Stimulated activated CD4-positive, alpha-beta T cell treated with anti-CD3 and anti-CD28 coated beads, Interleukin-2, amount 100 ng/mL, for 48 hours (primary cell): ENCODE measurements at regions not wholly inside any gene's neighbourhood (a gene's known extent, or its start where the extent isn't known, plus 50 kb on each side); places are given as distances from the start of the nearest gene placed in this dataset.

Experiments
- DNase-seq, 2 donors: peaks; one replicate each; pipeline ENCODE4 v3.0.0-alpha.2; 2020

DNA sequence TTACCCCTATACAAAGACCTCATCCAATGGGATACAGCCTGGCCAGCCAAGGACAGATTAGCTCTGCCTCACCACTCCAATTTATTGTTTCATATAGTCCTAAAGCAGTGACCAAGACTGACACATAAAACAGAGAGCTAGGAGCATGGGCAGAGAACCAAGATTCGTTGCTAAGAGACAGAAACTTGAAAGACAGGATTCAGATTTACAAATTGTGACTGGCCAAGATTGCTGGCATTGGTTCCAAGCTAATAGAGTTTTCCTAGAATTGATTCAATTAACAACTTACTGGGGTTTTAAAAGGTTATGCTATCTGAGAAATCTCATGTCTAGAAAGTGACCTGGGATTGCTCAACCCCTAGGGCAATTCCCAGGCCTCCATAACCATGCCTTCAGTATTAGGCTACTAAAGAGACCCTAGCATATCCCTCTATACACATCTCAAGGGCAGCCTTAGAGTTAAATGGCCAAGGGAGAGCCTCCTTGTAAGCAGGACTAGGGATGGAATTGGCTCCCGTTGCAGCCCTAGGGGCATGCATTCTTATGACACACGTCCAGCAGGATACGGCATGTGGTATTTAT, 75.6 kb downstream of the ICOS start:
- DNase-seq, result no peak

- DNase-seq, result no peak
These were observed 78.7 kb downstream of the ICOS start for GRCh38 chr2:204015118-204015843.

DNA sequence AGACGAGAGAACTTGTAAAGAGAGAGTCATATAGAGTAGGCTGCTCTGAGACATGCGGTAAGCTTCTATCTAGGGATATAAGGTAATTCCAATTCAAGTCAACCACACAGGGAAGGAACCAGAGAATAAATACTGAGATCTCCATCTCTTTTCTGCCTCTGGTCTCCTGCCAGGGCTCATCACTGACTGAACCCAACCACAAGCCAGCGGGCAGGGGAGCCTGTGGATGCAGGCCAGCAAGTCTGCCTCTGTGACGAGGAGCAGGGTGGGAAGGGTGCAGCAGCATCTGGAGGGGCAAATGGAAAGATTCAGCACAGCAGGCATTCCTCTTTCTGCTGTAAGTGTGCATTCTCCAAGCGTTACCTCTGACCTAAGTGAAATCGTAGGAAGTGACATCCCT, 82.2 kb downstream of the ICOS start:
- no peak for DNase-seq

DNA sequence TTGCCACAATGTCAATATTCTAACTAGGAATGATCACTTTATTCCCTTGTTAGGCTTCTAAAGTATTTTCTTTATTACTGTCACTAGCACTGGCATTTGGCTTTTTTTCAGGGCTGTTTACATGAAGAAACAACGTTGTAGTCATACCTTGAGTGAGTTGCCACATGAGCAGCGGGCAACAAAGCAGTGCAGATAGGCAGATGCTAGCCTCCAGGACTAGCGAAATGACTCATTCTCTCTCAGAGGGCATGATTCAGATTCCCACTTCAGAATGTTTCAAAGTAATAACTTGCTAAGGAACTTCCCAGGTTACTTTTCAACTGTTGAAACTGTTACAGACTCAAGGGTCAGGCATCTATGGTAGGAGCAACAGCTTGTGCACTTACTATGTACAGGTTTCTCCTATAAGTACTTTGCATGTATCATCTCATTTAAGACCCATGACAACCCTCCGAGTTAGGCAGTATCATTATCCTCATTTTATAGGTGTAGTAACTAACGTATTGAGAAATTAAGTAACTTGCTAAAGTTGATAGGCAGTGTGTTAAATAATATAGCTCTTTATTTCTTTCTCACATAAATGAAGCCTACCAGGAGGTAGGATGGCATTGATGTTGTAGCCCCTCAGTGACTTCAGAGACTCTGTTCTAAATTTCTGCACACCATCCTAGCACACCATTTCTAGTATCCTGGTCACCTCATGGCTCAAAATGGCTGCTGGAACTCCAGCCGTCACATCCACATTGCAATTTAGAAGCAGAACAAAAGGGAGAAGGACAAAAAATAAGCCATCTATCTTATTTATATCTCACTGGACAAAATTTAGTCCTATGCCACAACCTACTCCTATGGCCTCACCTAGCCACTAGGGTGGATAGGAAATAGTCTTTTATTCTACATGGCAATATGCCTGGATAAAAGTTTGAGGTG, 83.3 kb downstream of the ICOS start:
- DNase-seq, result peak; percentile 43 to 54

DNA sequence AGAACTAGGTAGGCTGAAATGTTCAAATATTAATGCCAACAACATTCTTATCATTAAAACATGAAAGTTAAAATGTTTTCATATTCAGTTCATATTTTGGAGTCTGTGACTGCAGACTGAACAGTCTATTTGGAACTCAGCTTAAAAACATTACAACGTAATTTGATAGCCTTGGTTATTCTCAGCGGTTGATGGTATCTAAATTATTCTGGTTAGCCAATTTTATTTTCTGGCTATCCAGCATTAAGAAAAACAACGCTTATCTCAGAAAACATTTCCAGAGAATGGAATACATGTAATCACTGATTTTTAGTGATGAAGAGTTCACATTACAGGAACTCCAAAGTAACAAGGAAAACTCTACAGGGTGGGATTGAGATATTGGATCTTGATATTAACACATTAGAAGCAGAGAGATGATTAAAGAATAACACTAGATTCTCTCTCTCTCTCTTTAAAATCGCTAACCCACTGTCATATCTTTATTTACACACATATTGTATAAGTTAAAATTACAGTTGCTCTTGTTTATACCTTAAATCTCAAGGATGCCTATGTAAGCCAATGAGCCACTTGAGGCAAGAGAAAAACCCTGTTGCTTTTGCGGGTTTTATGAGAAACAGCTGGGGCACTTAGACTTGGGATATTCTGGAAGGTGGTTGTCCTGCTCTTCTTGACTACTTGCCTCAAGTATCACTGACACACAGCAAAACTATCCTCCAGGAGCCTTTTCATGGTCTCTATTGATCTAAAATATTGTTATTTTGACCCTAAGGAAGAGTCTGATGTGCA, 84.9 kb downstream of the ICOS start:
- DNase-seq, result no peak

DNA sequence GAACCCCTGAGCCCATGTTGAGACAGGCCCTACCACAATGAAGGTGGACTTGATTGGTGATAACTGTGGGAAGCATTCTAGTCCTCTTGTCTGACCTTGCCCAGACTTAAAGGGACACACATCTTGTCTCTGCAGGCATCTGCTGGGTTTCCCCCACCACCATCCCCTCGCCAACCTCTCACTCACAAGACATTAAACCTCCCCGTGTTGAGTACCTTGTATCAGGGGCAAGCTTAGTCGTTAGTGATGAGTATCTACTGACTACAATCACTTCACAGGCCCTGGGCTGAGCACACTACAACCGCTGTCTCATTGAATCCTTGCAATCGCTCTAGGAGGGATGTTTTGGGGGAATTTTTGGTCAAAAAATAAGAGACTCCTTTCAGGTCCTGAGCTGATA, 86.0 kb downstream of the ICOS start:
- no peak for DNase-seq

DNA sequence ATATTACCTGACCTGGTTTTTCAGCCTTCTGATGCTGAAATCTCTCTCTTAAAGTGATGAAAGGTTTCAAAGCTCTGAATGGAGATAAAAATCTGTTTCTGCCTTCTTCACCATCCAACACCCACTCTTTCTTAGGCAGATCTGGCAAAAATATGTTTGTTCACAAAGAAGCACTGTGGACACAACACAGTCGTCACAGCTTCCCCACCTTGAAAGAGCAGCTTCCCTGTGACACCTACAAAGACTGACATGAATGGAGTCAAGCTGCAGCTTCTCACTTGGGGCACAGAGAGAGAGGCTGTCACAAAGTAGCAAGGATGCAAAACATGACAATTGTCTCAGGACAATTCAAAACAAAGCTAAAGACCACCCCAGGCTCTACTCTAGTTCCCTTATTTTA, 86.5 kb downstream of the ICOS start:
- no peak for DNase-seq

- no peak for DNase-seq
These were observed 87.9 kb downstream of the ICOS start for GRCh38 chr2:204024503-204024902.

DNA sequence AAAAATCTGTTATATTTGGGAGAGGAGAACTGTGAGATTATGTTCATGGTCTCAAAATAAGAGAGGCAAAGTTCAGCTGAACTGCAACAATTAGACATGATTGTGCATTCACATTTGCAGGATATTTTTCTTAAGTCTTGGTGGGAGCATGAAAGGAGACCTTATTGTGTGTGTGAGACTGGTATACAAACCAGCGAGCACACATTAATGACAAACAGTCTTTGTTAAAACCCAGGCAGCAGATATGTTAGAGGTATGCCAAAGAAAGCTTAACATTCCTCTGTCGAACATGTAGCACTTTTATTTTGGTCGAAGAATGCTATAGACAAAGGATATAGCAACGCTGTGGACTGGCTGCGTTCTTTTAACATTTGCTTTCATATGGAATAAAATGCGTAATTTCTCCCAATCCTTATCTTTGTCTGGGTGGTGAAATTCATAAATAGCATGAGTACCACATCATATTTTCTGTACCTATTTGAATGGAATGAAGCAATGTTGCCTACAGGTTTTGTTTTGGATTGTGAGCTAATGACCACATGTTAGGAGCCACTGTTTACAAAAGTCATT, 88.4 kb downstream of the ICOS start:
- no peak for DNase-seq

DNA sequence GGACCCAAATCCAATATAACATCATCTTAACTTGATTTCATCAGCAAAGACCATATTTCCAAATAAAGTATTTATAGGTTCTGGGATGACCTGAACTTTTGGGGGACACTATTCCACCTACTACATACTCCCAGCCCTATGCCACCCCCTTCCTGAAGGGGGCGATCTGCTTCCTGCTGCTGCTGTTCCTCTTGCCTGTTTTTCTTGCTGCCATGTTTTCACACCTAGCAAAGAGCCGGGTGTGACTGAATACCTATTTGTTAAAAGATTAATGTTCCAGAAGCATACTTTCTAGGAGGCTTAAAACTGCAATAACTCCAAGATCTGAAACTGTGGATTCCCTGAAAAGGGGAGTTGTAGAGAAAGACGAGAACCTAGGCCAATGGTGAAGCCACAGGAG, 89.7 kb downstream of the ICOS start:
- no peak for DNase-seq

DNA sequence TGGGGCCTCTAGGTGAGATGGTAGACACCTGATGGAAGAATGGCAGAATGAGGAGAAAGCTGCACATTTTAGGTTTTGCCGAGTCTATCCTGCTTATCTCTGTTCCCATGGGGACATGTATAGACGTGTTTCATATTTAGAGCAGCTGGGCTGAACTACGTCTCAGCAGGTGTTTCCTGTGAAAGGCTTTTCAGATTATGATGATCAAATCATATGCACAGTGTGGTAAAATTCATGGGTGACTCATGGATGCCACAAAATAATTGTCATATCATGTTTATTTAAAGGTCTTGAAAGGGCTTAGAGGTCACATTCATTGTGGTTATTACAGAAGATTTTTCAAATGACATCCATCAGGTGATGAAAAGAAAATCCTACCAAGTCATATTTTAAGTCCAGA, 90.5 kb downstream of the ICOS start:
- no peak for DNase-seq

GRCh38 chr2:204030322-204030721, 93.8 kb downstream of the ICOS start:
- DNase-seq, result no peak

DNA sequence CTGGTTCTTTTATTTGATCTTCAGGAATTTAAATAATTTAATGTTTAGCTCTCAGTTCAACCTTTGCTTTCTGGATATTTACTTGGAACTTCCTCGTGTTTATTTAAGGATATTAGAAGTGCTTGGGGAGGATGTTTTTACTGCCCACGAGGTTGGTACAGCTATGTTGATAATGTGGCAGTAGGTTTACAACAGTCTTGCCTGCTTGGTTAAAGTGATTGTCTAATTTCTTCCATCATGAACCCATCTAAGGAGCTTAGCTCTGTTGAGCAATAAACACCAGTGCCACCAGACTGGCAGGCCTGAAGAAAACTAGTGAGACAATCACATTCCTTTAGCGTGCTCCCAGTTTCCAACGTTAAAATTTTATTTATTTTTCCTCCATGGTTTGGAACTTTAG, 94.5 kb downstream of the ICOS start:
- no peak for DNase-seq

GRCh38 chr2:204032301-204032700, 95.7 kb downstream of the ICOS start:
- DNase-seq, result no peak

DNA sequence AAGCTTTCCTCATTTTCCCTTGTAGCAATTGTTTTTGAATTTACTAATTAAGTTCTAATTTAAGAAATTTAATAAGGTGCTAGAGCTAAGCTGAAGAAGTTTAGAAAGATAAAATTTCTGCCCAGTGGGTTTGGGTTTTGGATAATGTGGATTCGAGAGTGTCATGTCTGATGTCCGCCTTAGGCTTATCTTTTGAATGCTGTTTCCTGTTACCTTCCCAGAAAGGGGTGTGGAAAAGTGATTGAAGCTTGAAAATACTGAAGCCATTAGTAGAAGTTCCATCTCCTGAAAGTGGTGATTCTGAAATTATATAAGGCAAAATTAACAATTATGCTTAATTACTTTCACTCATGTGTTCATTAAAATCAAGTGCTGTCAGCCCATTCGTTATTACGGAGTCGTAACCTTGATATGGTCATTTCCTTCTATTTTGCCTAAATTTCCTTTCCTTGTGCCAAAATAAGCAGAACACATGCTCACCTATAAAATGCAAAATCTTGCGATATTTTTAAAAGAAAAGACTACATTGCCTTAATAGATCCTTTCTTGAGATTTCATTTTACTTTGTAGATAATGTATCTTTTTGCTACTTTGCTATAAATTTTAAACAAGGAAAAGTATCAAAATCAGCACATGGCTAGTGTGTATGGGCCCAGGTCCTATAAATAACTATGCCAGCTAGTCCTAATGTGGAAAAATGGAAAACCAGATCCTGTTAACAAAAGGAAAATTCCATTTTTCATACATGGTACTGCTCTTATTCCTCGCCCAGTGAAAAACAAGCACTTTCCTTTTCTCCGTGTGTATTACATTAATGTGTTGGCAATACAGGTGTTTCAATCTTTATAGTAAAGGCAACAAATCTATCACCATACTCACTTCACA, 97.3 kb downstream of the ICOS start:
- DNase-seq, result no peak

- DNase-seq, result no peak
These were observed 100.1 kb downstream of the ICOS start for GRCh38 chr2:204036706-204037105.

GRCh38 chr2:204037286-204037685, 100.7 kb downstream of the ICOS start:
- no peak for DNase-seq

DNA sequence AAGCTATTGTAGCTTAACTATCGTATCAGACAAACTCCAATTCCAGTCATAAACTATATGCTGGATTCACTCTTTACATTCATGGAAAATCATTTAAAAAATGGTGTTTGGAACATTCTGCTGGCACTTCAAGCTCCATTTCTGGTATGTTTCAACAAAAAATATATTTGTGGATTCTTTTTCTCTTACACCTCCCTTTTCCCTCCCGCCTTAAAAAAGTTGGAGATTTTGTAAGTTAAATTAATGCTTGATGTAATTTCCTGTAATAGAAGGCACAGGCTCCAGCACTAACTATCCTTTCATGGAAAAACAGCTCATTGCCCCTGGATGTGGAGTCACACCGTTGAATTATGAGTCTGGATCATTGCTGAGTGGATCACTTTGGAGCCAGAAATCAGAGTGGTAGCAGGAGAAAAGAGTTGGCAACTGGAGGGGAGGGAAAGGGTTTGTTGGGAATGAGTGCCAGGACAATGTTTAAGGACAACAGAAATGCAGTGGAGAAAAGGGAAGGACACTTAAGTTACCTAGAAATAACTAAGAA, 102.8 kb downstream of the ICOS start:
- no peak for DNase-seq

DNA sequence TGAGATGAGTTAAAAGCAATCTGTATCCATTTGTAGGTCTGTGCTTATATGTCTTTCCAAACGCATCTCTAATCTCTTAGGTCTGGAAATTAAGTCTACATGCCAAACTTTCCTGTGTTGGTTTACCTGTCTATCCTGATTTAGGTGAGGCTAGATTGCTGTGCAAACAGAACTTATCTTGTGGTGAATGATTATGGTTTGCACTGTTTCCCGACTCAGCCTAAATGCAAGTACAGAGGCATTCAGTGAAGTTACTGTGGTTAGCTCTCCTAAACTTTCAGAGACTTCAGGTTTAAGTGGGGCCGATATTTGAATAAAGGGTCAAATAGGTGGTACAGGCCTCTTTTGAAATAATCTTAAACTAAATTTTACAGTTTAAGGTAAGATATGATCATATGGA, 103.5 kb downstream of the ICOS start:
- no peak for DNase-seq

DNA sequence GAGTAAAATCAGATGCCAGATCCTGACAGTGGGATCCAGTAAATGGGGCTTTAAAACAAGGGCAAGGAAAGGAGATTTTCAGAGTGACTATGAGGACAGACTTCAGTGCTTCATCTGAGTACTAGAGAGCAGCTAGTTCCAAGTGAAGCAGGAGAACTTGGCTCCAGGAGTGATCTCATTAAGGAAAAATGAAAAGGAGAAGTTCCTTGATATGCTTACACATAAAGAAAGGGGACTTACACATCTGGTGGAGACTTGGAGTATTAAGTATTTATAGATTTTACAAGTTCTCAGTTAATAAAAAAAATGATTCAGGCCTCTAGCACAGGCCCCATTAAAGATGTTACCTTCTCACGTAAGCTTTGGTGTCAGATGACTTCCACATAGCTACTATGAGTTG, 105.8 kb downstream of the ICOS start:
- no peak for DNase-seq

DNA sequence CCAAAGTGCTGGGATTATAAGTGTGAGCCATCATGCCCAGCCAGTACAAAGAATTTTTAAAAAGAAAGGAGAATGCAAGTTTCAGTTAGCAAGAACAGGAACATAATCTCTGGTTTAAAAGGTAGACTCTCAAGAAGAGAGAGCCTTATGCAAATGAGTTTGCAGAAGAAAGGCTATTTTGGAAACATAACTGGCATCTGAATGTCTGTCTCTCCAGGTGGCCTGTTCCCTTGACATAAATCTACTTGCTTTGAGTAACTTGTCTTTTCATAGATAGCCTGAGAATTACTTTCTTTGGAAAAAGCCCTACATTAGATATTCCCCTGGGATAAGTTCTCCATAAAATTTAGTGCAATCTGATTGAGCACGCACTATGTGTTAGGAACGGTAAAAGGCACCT, 109.6 kb downstream of the ICOS start:
- DNase-seq, result no peak
